Panc1 (cell line): ENCODE measurements at regions not wholly inside any gene's neighbourhood (a gene's known extent, or its start where the extent isn't known, plus 50 kb on each side); places are given as distances from the start of the nearest gene placed in this dataset.

Experiments used
- CTCF ChIP-seq: fragments of 450-650 bp; IDR thresholded peaks from 2 replicates; pipeline ENCODE4 v1.5.1; 2017; ENCODE audit warnings: mild to moderate bottlenecking
- POLR2AphosphoS5 ChIP-seq: IDR thresholded peaks from 2 replicates; pipeline ENCODE4 v1.6.1; 2012; ENCODE audit warnings: mild to moderate bottlenecking, low read depth, low read length, moderate library complexity
- REST ChIP-seq, 2 experiments: IDR thresholded peaks; 2 replicates each; pipeline ENCODE4 v1.6.1; 2011 to 2012; ENCODE audit warnings: low read depth in 2 of 2, control low read depth in 1 of 2, low read length in 1 of 2, mild to moderate bottlenecking in 1 of 2, moderate library complexity in 1 of 2; ENCODE audit not compliant: insufficient read depth in 1 of 2
- SIN3A ChIP-seq: IDR thresholded peaks from 2 replicates; pipeline ENCODE4 v1.6.1; 2012; ENCODE audit warnings: low read depth, mild to moderate bottlenecking, low read length, moderate library complexity, borderline replicate concordance; ENCODE audit not compliant: insufficient read depth

- TF ChIP-seq CTCF, result no peak
- no peak for TF ChIP-seq REST (IDR thresholded peaks at IDR 0.05; ENCODE audit: insufficient read depth in 1 of 2, low read depth in 2 of 2, low read length in 1 of 2)
- no peak for TF ChIP-seq POLR2AphosphoS5
- no peak for TF ChIP-seq SIN3A
Observed at GRCh38 chr7:19203686-19204085, 58.5 kb upstream of the FERD3L start.
